ENCODE measurements at regions not wholly inside any gene's neighbourhood (a gene's known extent, or its start where the extent isn't known, plus 50 kb on each side); places are given as distances from the start of the nearest gene placed in this dataset.

DNA sequence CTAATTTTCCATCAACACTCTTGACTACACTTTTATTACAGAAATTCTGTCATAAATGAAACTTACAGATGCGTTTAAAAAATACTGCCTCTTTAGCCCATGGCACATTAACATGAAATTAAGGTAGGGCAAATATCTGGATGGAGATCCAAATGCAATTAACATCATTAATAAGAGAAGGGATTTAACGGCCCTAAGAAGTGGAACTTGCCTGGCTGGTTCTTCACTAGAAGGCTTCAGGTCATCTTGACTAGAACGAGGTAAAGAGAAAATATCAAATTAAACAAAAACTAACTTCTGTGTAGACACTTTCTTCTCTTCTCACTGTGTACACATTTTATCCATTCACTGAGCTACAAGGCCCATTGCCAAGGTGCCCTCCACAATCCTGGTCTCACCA, 1093.4 kb downstream of the EFNB2 start:
- no peak overlapping the region for H3K4me3 ChIP-seq (ENCODE audit: control insufficient read depth, low read depth, low read length)
- DNase-seq (ENCODE audit: low read depth): no peak
- TF ChIP-seq, protein P1, sequence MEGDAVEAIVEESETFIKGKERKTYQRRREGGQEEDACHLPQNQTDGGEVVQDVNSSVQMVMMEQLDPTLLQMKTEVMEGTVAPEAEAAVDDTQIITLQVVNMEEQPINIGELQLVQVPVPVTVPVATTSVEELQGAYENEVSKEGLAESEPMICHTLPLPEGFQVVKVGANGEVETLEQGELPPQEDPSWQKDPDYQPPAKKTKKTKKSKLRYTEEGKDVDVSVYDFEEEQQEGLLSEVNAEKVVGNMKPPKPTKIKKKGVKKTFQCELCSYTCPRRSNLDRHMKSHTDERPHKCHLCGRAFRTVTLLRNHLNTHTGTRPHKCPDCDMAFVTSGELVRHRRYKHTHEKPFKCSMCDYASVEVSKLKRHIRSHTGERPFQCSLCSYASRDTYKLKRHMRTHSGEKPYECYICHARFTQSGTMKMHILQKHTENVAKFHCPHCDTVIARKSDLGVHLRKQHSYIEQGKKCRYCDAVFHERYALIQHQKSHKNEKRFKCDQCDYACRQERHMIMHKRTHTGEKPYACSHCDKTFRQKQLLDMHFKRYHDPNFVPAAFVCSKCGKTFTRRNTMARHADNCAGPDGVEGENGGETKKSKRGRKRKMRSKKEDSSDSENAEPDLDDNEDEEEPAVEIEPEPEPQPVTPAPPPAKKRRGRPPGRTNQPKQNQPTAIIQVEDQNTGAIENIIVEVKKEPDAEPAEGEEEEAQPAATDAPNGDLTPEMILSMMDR (conservative IDR thresholded peaks at IDR 0.05; ENCODE audit: control insufficient read depth, insufficient read depth, low read depth, low read length): no peak

DNA sequence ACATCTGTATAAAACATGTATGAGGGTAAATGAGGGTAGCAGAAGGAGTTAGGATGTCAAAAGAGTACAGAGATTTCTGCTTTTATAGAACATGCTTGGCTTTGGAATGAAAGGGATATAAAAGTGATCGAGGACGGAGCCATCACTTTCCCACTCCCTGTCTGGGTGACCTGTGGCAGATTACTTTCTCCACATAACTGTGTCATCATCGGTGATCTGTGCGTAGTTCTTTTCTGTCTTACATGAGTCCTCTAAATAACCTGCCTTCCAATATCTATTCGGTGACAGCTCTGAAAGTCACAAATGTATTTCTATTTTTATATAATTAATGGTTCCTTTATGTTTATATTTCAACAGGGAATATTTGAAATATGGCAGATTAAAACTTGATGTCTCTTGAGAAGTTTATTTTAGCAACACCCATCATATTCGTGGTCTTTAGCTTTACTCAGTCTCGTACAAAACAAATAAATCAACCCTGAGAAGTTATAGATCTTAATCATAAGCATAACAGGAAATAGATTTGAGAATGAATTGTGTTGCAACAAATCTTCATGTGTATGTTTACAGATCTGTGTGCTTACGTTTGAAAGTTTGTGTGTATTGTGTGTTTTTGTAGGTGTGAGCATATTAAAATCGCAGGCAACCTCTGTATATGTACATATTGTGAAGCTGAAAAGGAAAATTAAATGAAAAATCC, 1094.3 kb downstream of the EFNB2 start:
- TF ChIP-seq, protein P1 (conservative IDR thresholded peaks at IDR 0.05; ENCODE audit: control insufficient read depth, insufficient read depth, low read depth, low read length): no peak
- no peak overlapping the region for H3K4me3 ChIP-seq (ENCODE audit: control insufficient read depth, low read depth, low read length)
- no peak for DNase-seq (ENCODE audit: low read depth)

DNA sequence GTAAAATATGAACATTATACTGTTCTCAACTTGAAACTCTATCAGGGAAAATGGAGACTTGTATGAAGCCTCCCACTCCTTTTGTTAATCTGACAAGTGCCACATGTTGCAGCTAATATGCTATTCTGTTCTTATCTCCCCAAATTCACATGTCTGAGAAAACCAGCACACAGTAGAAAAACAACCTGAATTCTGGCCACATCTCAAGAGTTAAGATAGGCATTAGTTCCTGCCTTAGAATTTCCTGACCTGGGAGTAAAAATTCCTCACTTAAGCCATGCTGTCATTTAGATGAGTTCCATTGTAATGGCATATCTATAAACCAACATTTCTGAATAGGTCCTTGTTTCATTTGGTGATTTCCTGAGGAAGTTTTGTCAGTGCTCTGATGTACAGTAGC, 1098.5 kb downstream of the EFNB2 start:
- no peak overlapping the region for H3K4me3 ChIP-seq (ENCODE audit: control insufficient read depth, low read depth, low read length)
- no peak for DNase-seq (ENCODE audit: low read depth)
- TF ChIP-seq, protein P1 (conservative IDR thresholded peaks at IDR 0.05; ENCODE audit: control insufficient read depth, insufficient read depth, low read depth, low read length): no peak

DNA sequence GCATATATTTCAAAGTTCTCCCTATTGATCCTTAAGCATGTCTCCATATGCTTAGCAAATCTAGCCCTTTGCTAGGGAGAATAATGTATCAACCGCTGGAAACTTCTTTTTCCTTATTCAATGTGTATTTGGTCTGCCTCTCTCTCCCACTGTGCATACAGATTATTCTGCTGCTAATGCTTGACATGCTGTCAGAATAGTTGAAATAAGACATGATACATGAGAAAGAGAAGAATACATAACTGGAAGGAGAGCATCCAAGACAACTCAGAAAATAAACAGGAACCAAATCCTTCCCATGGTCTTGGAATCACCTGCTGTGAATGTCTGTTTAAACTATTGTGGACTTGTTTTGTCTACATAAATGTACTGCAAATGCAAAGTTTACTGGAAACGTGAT, 1103.0 kb downstream of the EFNB2 start:
- H3K4me3 ChIP-seq (ENCODE audit: control insufficient read depth, low read depth, low read length): no peak overlapping the region
- no peak for DNase-seq (ENCODE audit: low read depth)
- TF ChIP-seq, protein P1 (conservative IDR thresholded peaks at IDR 0.05; ENCODE audit: control insufficient read depth, insufficient read depth, low read depth, low read length): no peak

DNA sequence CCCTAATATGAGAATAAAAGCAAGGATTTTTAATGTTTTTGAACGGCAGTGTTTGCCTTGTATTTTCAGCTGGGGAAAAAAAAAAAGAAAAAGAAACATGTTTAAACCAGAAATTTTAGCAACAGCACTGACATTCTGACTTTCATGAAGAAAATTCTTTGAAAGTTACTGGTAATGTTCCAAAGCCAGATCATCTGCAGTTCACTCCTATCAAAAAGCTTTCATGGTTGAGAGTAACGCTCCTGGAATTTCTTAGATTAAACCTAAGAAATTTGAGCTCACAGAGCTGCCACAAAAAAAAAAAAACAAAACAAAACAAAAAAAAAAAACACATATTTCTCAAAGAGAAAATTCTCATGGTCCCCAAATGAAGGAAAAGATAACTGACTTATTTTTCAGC, 1106.7 kb downstream of the EFNB2 start:
- TF ChIP-seq, protein P1 (conservative IDR thresholded peaks at IDR 0.05; ENCODE audit: control insufficient read depth, insufficient read depth, low read depth, low read length): no peak
- DNase-seq (ENCODE audit: low read depth): peak; percentile 6
- no peak overlapping the region for H3K4me3 ChIP-seq (ENCODE audit: control insufficient read depth, low read depth, low read length)

DNA sequence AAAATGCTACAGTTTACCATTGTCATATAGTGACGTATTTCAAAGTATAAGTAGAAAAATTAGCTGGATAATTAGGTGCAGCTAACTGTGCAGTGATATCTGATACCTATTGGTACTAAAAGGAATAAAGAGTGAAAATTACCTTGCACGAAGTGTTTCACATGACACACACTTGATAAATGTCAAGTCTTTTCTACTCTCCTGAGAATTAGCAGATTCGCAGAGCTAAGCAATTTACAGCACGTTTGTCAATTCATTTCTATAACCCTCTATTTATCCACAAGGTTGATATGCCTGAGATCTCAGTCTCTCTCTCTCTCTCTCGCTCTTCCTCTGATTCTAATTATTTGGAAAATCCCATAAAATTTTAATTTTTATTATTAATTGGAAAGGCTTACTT, 1109.0 kb downstream of the EFNB2 start:
- no peak overlapping the region for H3K4me3 ChIP-seq (ENCODE audit: control insufficient read depth, low read depth, low read length)
- DNase-seq (ENCODE audit: low read depth): no peak
- TF ChIP-seq, protein P1 (conservative IDR thresholded peaks at IDR 0.05; ENCODE audit: control insufficient read depth, insufficient read depth, low read depth, low read length): no peak

DNA sequence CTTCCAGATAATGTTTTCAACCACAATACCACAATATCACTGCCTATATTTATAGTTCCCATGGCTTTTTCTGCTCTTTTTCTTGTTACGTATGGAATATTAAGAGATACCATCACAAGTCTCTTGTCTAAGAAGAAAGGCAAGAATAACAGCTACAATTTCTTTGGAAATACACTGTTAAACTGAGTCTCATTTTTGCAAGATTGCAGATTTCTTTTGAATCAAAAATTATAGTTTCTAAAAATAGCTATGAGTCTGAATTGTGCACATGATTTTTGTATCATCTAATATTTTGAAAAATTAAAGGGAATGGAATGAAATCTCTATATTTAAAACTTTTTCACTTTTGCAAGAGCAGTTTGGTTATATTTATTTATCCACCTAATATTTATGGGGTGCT, 1120.8 kb downstream of the EFNB2 start:
- TF ChIP-seq, protein P1 (conservative IDR thresholded peaks at IDR 0.05; ENCODE audit: control insufficient read depth, insufficient read depth, low read depth, low read length): no peak
- DNase-seq (ENCODE audit: low read depth): no peak
- H3K4me3 ChIP-seq (ENCODE audit: control insufficient read depth, low read depth, low read length): no peak overlapping the region
